Ovary (tissue), 3 donors: ENCODE measurements at regions not wholly inside any gene's neighbourhood (a gene's known extent, or its start where the extent isn't known, plus 50 kb on each side); places are given as distances from the start of the nearest gene placed in this dataset.

Experiments
- POLR2A ChIP-seq: fragments of 450-650 bp; IDR thresholded peaks from one replicate; pipeline ENCODE4 v1.6.1; 2017; ENCODE audit warnings: antibody characterized with exemption, mild to moderate bottlenecking, moderate library complexity
- TF ChIP-seq, protein P1 (sequence below), 3 donors: fragments of 450-650 bp in 2 of 3; fragments of 200-600 bp in 1 of 3; IDR thresholded peaks; one replicate each; pipeline versions ENCODE4 v1.5.1 to v1.8.0; 2016 to 2022; ENCODE audit warnings: antibody characterized with exemption in 3 of 3, mild to moderate bottlenecking in 1 of 3
- donor health status: DM: no; HTN: no; CAD: no.

DNA sequence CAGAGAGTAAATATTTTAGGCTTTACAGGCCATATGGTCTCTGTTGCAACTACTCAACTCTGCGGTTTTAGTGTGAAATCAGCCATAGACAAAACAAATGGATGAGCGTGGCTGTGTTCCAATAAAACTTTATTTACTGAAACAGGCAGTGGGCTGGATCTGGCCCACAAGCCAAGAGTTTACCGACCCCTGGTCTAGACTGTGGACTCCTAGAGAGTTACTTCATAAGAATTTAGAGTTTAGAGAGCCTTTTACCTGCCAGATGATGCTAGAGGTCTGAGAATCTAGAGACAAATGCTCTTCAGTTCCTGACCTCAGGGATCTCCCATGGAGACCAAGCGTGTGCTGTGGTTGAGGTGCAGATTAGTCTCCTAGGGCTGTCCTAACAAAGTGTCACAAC lies 174.8 kb downstream of the PTEN start:
- TF ChIP-seq POLR2A, result no peak
- TF ChIP-seq, protein P1, sequence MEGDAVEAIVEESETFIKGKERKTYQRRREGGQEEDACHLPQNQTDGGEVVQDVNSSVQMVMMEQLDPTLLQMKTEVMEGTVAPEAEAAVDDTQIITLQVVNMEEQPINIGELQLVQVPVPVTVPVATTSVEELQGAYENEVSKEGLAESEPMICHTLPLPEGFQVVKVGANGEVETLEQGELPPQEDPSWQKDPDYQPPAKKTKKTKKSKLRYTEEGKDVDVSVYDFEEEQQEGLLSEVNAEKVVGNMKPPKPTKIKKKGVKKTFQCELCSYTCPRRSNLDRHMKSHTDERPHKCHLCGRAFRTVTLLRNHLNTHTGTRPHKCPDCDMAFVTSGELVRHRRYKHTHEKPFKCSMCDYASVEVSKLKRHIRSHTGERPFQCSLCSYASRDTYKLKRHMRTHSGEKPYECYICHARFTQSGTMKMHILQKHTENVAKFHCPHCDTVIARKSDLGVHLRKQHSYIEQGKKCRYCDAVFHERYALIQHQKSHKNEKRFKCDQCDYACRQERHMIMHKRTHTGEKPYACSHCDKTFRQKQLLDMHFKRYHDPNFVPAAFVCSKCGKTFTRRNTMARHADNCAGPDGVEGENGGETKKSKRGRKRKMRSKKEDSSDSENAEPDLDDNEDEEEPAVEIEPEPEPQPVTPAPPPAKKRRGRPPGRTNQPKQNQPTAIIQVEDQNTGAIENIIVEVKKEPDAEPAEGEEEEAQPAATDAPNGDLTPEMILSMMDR (IDR thresholded peaks at IDR 0.05), result no peak
